Pancreas (tissue), 10 donors: ENCODE measurements at regions not wholly inside any gene's neighbourhood (a gene's known extent, or its start where the extent isn't known, plus 50 kb on each side); places are given as distances from the start of the nearest gene placed in this dataset.

ENCODE experiments used
- ATAC-seq, 4 donors: fragments of 200-7000 bp; cut with Tn5 transposase; one replicate each; pipeline versions ENCODE4 v1.8.0 to v1.9.1; 2020; ENCODE audit warnings: mild to moderate bottlenecking in 4 of 4, moderate library complexity in 4 of 4
- DNase-seq, 6 donors: peaks; one replicate each; pipeline ENCODE4 v3.0.0-alpha.2; 2020
- FAIRE-seq: peaks from 2 replicates; lab custom pipeline; 2012; peaks lifted over from hg19 to GRCh38; lab: Jason Lieb, UNC
- H3K27ac ChIP-seq, 4 donors: fragments of 200-600 bp; sonication (generic); 1 replicate in 3 of 4; 2 replicates in 1 of 4; pipeline versions ENCODE4 v1.5.0 to v1.8.0; 2020
- H3K27me3 ChIP-seq, 4 donors: fragments of 200-600 bp; one replicate each; pipeline ENCODE4 v1.8.0; 2021
- H3K36me3 ChIP-seq, 3 donors: fragments of 200-600 bp; sonication (generic) in 1 of 3; one replicate each; pipeline versions ENCODE4 v1.5.0 to v1.8.0; 2020 to 2021
- H3K4me1 ChIP-seq, 3 donors: fragments of 200-600 bp; one replicate each; pipeline ENCODE4 v1.8.0; 2021
- H3K4me3 ChIP-seq, 4 donors: fragments of 200-600 bp; sonication (generic) in 2 of 4; one replicate each; pipeline versions ENCODE4 v1.5.0 to v1.8.0; 2020 to 2021
- H3K9me3 ChIP-seq, 4 donors: fragments of 200-600 bp; one replicate each; pipeline ENCODE4 v1.8.0; 2021
- WGBS, 2 donors: extraction: QIAGEN DNeasy Blood & Tissue Kit; methylation state at CpG; one replicate each; pipeline ENCODE4 v1.1.7; 2013; 5-methylcytosine and 5-hydroxymethylcytosine counted together
- intact Hi-C, 3 donors: fragments of 100-400 bp; cut with DNase I; formaldehyde crosslinking; loops; one replicate each; pipeline versions ENCODE4 v1.11.1 to v1.14.2; 2022
- TF ChIP-seq, protein P1 (sequence below), 4 donors: fragments of 200-600 bp; sonication (generic) in 3 of 4; IDR thresholded peaks; one replicate each; pipeline versions ENCODE4 v1.5.0 to v1.8.0; 2021; ENCODE audit warnings: antibody characterized with exemption in 4 of 4
- donor health status: healthy with polysubstance abuse.
- donor health status: DM: no; HTN: no; CAD: no; lungs with moderate emphysema.
- donor health status: DM: no; HTN: no; CAD: no.
- donor health status: control.
- donor health status: control.
- donor health status: Bipolar disorder and iron deficiency.
- donor health status: DM: yes; HTN: yes; CAD: no.
- donor health status: DM: no; HTN: no; CAD: no.
- donor health status: DM: no; HTN: no; CAD: no.
- donor health status: DM: yes; HTN: yes; CAD: no.

- TF ChIP-seq, protein P1, sequence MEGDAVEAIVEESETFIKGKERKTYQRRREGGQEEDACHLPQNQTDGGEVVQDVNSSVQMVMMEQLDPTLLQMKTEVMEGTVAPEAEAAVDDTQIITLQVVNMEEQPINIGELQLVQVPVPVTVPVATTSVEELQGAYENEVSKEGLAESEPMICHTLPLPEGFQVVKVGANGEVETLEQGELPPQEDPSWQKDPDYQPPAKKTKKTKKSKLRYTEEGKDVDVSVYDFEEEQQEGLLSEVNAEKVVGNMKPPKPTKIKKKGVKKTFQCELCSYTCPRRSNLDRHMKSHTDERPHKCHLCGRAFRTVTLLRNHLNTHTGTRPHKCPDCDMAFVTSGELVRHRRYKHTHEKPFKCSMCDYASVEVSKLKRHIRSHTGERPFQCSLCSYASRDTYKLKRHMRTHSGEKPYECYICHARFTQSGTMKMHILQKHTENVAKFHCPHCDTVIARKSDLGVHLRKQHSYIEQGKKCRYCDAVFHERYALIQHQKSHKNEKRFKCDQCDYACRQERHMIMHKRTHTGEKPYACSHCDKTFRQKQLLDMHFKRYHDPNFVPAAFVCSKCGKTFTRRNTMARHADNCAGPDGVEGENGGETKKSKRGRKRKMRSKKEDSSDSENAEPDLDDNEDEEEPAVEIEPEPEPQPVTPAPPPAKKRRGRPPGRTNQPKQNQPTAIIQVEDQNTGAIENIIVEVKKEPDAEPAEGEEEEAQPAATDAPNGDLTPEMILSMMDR (IDR thresholded peaks at IDR 0.05), result no peak
- intact Hi-C loops, result no loop called here
- no peaks in the 10 kb centered on the region for H3K4me1 ChIP-seq
- no peak for ATAC-seq
- no peaks in the 10 kb centered on the region for H3K36me3 ChIP-seq
- FAIRE-seq, result no peak
- no peak overlapping the region for H3K27ac ChIP-seq
- no peak overlapping the region for H3K4me3 ChIP-seq
- H3K9me3 ChIP-seq, result no peaks in the 10 kb centered on the region
- no peaks in the 10 kb centered on the region for H3K27me3 ChIP-seq
- 55 to 67% methylated on average over 3 of the region's 3 CpGs for WGBS, 2 donors
- no peak for DNase-seq
Measured at GRCh38 chr5:66252849-66253248, 108.7 kb downstream of the SREK1 start.

- no peaks in the 10 kb centered on the region for H3K4me1 ChIP-seq
- no peak for ATAC-seq
- no peak overlapping the region for H3K27ac ChIP-seq
- H3K27me3 ChIP-seq, result no peaks in the 10 kb centered on the region
- H3K36me3 ChIP-seq, result no peaks in the 10 kb centered on the region
- WGBS, 2 donors, result 77 to 81% methylated on average over 5 of the region's 5 CpGs
- FAIRE-seq, result no peak
- TF ChIP-seq, protein P1 (IDR thresholded peaks at IDR 0.05), result no peak
- no peak overlapping the region for H3K4me3 ChIP-seq
- DNase-seq, result no peak
- intact Hi-C loops, result no loop called here
- H3K9me3 ChIP-seq, result no peaks in the 10 kb centered on the region
Measured at GRCh38 chr5:66255714-66256113, 111.6 kb downstream of the SREK1 start.

DNA sequence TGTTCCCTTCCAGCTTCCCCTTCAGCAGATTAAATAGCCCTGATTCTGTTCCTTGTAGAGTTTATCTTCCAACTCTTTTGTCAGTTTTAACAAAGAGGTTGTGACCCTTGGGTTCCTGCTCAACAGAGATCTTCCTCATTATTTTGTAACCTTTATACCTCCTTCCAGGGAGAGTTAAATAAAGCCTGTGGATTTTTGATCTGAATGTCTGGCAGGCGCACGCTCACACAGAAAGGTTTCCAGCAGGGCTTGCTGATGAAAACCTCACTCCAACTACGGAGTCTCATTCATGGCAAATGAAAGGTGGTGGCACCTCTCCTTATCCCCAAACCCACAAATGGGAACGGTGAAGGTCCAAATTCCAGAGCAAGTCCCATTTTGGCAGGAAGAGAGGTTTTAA lies 129.0 kb downstream of the SREK1 start:
- TF ChIP-seq, protein P1 (IDR thresholded peaks at IDR 0.05), result no peak
- Histone ChIP-seq H3K4me1 (no peaks in the 10 kb centered on the region), H3K27me3 (no peaks in the 10 kb centered on the region), H3K9me3 (no peaks in the 10 kb centered on the region), H3K27ac (no peak overlapping the region), H3K36me3 (no peaks in the 10 kb centered on the region), H3K4me3 (no peak overlapping the region)
- intact Hi-C loops, result no loop called here
- no peak for FAIRE-seq
- WGBS, 2 donors, result 75 to 84% methylated on average over 4 of the region's 4 CpGs
- no peak for ATAC-seq
- DNase-seq, result no peak

- H3K4me3 ChIP-seq, result no peak overlapping the region
- H3K27ac ChIP-seq, result no peak overlapping the region
- TF ChIP-seq, protein P1 (IDR thresholded peaks at IDR 0.05), result no peak
- ATAC-seq (no peak), DNase-seq (no peak), FAIRE-seq (no peak)
- H3K9me3 ChIP-seq, result no peaks in the 10 kb centered on the region
- intact Hi-C loops, result no loop called here
- no peaks in the 10 kb centered on the region for H3K27me3 ChIP-seq
- 64 to 76% methylated on average over 7 of the region's 7 CpGs for WGBS, 2 donors
- no peaks in the 10 kb centered on the region for H3K4me1 ChIP-seq
- H3K36me3 ChIP-seq, result no peaks in the 10 kb centered on the region
Measured at GRCh38 chr5:66276986-66277385, 132.9 kb downstream of the SREK1 start.

GRCh38 chr5:66277981-66278380 lies 133.9 kb downstream of the SREK1 start:
- intact Hi-C loops, result no loop called here
- no peaks in the 10 kb centered on the region for H3K27me3 ChIP-seq
- no peak for FAIRE-seq
- H3K36me3 ChIP-seq, result no peaks in the 10 kb centered on the region
- H3K9me3 ChIP-seq, result no peaks in the 10 kb centered on the region
- TF ChIP-seq, protein P1 (IDR thresholded peaks at IDR 0.05), result no peak
- H3K4me1 ChIP-seq, result no peaks in the 10 kb centered on the region
- H3K27ac ChIP-seq, result no peak overlapping the region
- whole genome bisulfite sequencing, 2 donors, result 79 to 88% methylated on average over 2 of the region's 2 CpGs
- no peak overlapping the region for H3K4me3 ChIP-seq
- no peak for DNase-seq
- no peak for ATAC-seq
